GM23338 (cell line): ENCODE measurements at regions not wholly inside any gene's neighbourhood (a gene's known extent, or its start where the extent isn't known, plus 50 kb on each side); places are given as distances from the start of the nearest gene placed in this dataset.

Experiments used
- ATAC-seq: fragments of 200-7000 bp; cut with Tn5 transposase; 3 replicates; pipeline ENCODE4 v1.9.1; 2020
- DNase-seq: peaks from one replicate; pipeline ENCODE4 v3.0.0-alpha.2; 2015; ENCODE audit warnings: low spot score
- H2AFZ ChIP-seq: fragments of 200-600 bp; sonication (generic); 2 replicates; pipeline ENCODE4 v1.8.0; 2016; ENCODE audit warnings: antibody characterized with exemption, mild to moderate bottlenecking, moderate library complexity
- H3F3A ChIP-seq: fragments of 200-600 bp; sonication (generic); replicated peaks from 2 replicates; pipeline ENCODE4 v1.8.0; 2017; ENCODE audit warnings: antibody characterized with exemption, mixed run types, low read depth
- H3K27ac ChIP-seq: fragments of 200-600 bp; sonication (generic); 2 replicates; pipeline ENCODE4 v1.6.1; 2016; ENCODE audit warnings: low read depth
- H3K27me3 ChIP-seq: fragments of 200-600 bp; sonication (generic); 2 replicates; pipeline ENCODE4 v1.8.0; 2016; ENCODE audit warnings: mild to moderate bottlenecking, mixed run types, moderate library complexity; ENCODE audit not compliant: insufficient read depth
- H3K36me3 ChIP-seq: fragments of 200-600 bp; sonication (generic); 2 replicates; pipeline ENCODE4 v1.8.0; 2016; ENCODE audit warnings: mild to moderate bottlenecking; ENCODE audit not compliant: insufficient read depth
- H3K4me1 ChIP-seq: fragments of 200-600 bp; sonication (generic); 2 replicates; pipeline ENCODE4 v1.8.0; 2016; ENCODE audit warnings: mild to moderate bottlenecking, moderate library complexity; ENCODE audit not compliant: insufficient read depth
- H3K4me2 ChIP-seq: fragments of 200-600 bp; sonication (generic); 2 replicates; pipeline ENCODE4 v1.7.1; 2017; ENCODE audit warnings: mixed run types
- H3K4me3 ChIP-seq: fragments of 200-600 bp; sonication (generic); 2 replicates; pipeline ENCODE4 v1.6.1; 2016; ENCODE audit warnings: mixed run types
- H3K79me2 ChIP-seq: fragments of 200-600 bp; sonication (generic); replicated peaks from 2 replicates; pipeline ENCODE4 v1.8.0; 2017; ENCODE audit warnings: mild to moderate bottlenecking; ENCODE audit not compliant: insufficient read depth
- H3K9me2 ChIP-seq: fragments of 200-600 bp; sonication (generic); 2 replicates; pipeline ENCODE4 v1.8.0; 2017; ENCODE audit not compliant: insufficient read depth
- H4K20me1 ChIP-seq: fragments of 200-600 bp; sonication (generic); replicated peaks from 2 replicates; pipeline ENCODE4 v1.8.0; 2017; ENCODE audit warnings: mild to moderate bottlenecking; ENCODE audit not compliant: insufficient read depth
- H3K27ac Mint-ChIP-seq: 2 replicates; pipeline ENCODE4 v1.8.0; 2020; ENCODE audit warnings: inconsistent platforms, mild to moderate bottlenecking, moderate library complexity, mixed read lengths
- H3K27me3 Mint-ChIP-seq: 3 replicates; pipeline ENCODE4 v1.8.0; 2022; ENCODE audit warnings: low read depth, mild to moderate bottlenecking, moderate library complexity, mixed read lengths, inconsistent platforms; ENCODE audit not compliant: insufficient read depth, poor library complexity
- H3K36me3 Mint-ChIP-seq: 3 replicates; pipeline ENCODE4 v1.8.0; 2021; ENCODE audit warnings: low read depth, mild to moderate bottlenecking, inconsistent platforms, moderate library complexity, mixed read lengths
- H3K4me1 Mint-ChIP-seq: 3 replicates; pipeline ENCODE4 v1.8.0; 2020; ENCODE audit warnings: mild to moderate bottlenecking, inconsistent platforms, mixed read lengths
- H3K4me3 Mint-ChIP-seq: 3 replicates; pipeline ENCODE4 v1.8.0; 2021; ENCODE audit warnings: moderate library complexity, mild to moderate bottlenecking, inconsistent platforms, mixed read lengths
- H3K9me3 Mint-ChIP-seq: 3 replicates; pipeline ENCODE4 v1.8.0; 2020; ENCODE audit warnings: moderate library complexity, mild to moderate bottlenecking, inconsistent platforms, mixed read lengths
- EZH2phosphoT487 ChIP-seq: fragments of 200-600 bp; sonication (generic); IDR thresholded peaks from one replicate; pipeline ENCODE4 v1.8.1; 2018; ENCODE audit warnings: antibody characterized with exemption; ENCODE audit not compliant: unreplicated experiment
- ZNF114 ChIP-seq: fragments of 250-450 bp; sonication (Bioruptor Pico); IDR thresholded peaks from 2 replicates; pipeline ENCODE4 v1.5.0; 2020; ENCODE audit warnings: mild to moderate bottlenecking, moderate library complexity
- TF ChIP-seq, protein P1 (sequence below): IDR thresholded peaks from one replicate; pipeline ENCODE4 v1.6.1; 2018; ENCODE audit warnings: antibody characterized with exemption; ENCODE audit not compliant: unreplicated experiment
- TF ChIP-seq, protein P2 (sequence below): IDR thresholded peaks from 2 replicates; pipeline ENCODE4 v1.6.1; 2016; ENCODE audit warnings: antibody characterized with exemption
- TF ChIP-seq, protein P3 (sequence below): fragments of 250-450 bp; sonication (Bioruptor Pico); IDR thresholded peaks from 2 replicates; pipeline ENCODE4 v1.5.0; 2020; ENCODE audit warnings: mild to moderate bottlenecking, moderate library complexity

DNA sequence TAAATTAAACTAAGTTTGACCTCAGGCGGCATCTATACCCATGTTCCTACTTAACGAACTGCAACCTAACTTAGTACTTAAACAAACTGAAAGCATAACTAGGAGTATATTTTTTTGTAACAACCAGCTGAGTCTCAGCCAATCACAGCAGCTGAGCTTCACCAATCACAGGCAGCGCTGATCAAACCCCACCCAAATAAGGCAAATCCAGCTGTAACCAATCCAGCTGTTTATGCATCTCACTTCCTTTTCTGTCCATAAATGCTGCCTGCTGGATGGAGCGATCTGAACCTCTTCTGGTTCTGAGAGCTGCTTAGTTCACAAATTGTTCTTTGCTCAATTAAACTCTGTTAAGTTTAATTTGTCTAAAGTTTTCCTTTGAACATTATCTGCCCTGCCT is 131.3 kb downstream of the PMP22 start:
- Mint-ChIP-seq H3K36me3 (peaks cover 5% of the 10 kb centered on the region; the same call in 2 of the 3 replicates), H3K27ac (no peak overlapping the region), H3K4me1 (no peaks in the 10 kb centered on the region), H3K4me3 (no peak overlapping the region), H3K27me3 (peaks cover 4% of the 10 kb centered on the region), H3K9me3 (peaks cover 17% of the 10 kb centered on the region; the same call in 2 of the 3 replicates)
- Histone ChIP-seq H3K36me3 (no peaks in the 10 kb centered on the region), H3K4me1 (no peaks in the 10 kb centered on the region), H3K27ac (no peak overlapping the region), H2AFZ (no peak overlapping the region), H3K4me2 (no peak overlapping the region), H3F3A (no peaks in the 10 kb centered on the region), H3K79me2 (no peaks in the 10 kb centered on the region), H3K27me3 (no peaks in the 10 kb centered on the region), H3K4me3 (no peak overlapping the region), H3K9me2 (0 out of 2 replicates have a peak, but pooled peaks cover 11% of the 10 kb centered on the region), H4K20me1 (no peaks in the 10 kb centered on the region)
- ATAC-seq (no peak), DNase-seq (no peak)
- TF ChIP-seq, protein P1, sequence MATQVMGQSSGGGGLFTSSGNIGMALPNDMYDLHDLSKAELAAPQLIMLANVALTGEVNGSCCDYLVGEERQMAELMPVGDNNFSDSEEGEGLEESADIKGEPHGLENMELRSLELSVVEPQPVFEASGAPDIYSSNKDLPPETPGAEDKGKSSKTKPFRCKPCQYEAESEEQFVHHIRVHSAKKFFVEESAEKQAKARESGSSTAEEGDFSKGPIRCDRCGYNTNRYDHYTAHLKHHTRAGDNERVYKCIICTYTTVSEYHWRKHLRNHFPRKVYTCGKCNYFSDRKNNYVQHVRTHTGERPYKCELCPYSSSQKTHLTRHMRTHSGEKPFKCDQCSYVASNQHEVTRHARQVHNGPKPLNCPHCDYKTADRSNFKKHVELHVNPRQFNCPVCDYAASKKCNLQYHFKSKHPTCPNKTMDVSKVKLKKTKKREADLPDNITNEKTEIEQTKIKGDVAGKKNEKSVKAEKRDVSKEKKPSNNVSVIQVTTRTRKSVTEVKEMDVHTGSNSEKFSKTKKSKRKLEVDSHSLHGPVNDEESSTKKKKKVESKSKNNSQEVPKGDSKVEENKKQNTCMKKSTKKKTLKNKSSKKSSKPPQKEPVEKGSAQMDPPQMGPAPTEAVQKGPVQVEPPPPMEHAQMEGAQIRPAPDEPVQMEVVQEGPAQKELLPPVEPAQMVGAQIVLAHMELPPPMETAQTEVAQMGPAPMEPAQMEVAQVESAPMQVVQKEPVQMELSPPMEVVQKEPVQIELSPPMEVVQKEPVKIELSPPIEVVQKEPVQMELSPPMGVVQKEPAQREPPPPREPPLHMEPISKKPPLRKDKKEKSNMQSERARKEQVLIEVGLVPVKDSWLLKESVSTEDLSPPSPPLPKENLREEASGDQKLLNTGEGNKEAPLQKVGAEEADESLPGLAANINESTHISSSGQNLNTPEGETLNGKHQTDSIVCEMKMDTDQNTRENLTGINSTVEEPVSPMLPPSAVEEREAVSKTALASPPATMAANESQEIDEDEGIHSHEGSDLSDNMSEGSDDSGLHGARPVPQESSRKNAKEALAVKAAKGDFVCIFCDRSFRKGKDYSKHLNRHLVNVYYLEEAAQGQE: no peak
- TF ChIP-seq, protein P2, sequence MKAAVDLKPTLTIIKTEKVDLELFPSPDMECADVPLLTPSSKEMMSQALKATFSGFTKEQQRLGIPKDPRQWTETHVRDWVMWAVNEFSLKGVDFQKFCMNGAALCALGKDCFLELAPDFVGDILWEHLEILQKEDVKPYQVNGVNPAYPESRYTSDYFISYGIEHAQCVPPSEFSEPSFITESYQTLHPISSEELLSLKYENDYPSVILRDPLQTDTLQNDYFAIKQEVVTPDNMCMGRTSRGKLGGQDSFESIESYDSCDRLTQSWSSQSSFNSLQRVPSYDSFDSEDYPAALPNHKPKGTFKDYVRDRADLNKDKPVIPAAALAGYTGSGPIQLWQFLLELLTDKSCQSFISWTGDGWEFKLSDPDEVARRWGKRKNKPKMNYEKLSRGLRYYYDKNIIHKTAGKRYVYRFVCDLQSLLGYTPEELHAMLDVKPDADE: no peak
- TF ChIP-seq, protein P3, sequence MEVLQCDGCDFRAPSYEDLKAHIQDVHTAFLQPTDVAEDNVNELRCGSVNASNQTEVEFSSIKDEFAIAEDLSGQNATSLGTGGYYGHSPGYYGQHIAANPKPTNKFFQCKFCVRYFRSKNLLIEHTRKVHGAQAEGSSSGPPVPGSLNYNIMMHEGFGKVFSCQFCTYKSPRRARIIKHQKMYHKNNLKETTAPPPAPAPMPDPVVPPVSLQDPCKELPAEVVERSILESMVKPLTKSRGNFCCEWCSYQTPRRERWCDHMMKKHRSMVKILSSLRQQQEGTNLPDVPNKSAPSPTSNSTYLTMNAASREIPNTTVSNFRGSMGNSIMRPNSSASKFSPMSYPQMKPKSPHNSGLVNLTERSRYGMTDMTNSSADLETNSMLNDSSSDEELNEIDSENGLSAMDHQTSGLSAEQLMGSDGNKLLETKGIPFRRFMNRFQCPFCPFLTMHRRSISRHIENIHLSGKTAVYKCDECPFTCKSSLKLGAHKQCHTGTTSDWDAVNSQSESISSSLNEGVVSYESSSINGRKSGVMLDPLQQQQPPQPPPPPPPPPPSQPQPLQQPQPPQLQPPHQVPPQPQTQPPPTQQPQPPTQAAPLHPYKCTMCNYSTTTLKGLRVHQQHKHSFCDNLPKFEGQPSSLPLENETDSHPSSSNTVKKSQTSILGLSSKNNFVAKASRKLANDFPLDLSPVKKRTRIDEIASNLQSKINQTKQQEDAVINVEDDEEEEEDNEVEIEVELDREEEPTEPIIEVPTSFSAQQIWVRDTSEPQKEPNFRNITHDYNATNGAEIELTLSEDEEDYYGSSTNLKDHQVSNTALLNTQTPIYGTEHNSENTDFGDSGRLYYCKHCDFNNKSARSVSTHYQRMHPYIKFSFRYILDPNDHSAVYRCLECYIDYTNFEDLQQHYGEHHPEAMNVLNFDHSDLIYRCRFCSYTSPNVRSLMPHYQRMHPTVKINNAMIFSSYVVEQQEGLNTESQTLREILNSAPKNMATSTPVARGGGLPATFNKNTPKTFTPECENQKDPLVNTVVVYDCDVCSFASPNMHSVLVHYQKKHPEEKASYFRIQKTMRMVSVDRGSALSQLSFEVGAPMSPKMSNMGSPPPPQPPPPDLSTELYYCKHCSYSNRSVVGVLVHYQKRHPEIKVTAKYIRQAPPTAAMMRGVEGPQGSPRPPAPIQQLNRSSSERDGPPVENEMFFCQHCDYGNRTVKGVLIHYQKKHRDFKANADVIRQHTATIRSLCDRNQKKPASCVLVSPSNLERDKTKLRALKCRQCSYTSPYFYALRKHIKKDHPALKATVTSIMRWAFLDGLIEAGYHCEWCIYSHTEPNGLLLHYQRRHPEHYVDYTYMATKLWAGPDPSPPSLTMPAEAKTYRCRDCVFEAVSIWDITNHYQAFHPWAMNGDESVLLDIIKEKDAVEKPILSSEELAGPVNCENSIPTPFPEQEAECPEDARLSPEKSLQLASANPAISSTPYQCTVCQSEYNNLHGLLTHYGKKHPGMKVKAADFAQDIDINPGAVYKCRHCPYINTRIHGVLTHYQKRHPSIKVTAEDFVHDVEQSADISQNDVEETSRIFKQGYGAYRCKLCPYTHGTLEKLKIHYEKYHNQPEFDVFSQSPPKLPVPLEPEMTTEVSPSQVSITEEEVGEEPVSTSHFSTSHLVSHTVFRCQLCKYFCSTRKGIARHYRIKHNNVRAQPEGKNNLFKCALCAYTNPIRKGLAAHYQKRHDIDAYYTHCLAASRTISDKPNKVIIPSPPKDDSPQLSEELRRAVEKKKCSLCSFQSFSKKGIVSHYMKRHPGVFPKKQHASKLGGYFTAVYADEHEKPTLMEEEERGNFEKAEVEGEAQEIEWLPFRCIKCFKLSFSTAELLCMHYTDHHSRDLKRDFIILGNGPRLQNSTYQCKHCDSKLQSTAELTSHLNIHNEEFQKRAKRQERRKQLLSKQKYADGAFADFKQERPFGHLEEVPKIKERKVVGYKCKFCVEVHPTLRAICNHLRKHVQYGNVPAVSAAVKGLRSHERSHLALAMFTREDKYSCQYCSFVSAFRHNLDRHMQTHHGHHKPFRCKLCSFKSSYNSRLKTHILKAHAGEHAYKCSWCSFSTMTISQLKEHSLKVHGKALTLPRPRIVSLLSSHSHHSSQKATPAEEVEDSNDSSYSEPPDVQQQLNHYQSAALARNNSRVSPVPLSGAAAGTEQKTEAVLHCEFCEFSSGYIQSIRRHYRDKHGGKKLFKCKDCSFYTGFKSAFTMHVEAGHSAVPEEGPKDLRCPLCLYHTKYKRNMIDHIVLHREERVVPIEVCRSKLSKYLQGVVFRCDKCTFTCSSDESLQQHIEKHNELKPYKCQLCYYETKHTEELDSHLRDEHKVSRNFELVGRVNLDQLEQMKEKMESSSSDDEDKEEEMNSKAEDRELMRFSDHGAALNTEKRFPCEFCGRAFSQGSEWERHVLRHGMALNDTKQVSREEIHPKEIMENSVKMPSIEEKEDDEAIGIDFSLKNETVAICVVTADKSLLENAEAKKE (CRISPR knock-in tag): no peak
- no peak for TF ChIP-seq ZNF114 (CRISPR knock-in tag)
- no peak for TF ChIP-seq EZH2phosphoT487
